Caco-2 (cell line): ENCODE measurements at regions not wholly inside any gene's neighbourhood (a gene's known extent, or its start where the extent isn't known, plus 50 kb on each side); places are given as distances from the start of the nearest gene placed in this dataset.
"Not testable (repeated sequence)": the region's sequence is repeated elsewhere in the genome, so short reads cannot be mapped to it uniquely, and the experiment has no call there.

Experiments
- BruUV-seq: library from RNA; stranded (reverse); fragments of 400-500 nt; replicated peaks from 2 replicates; lab custom pipeline; 2021; lab: Mats Ljungman, UMichigan
- CTCF ChIA-PET: fragments of 300-600 bp; sonication (Branson Sonifier 250); formaldehyde crosslinking; loops from one replicate; lab custom pipeline; 2022; ENCODE audit warnings: antibody characterized with exemption; lab: Charles Lee
- POLR2A ChIA-PET: fragments of 300-600 bp; sonication (Branson Sonifier 250); formaldehyde crosslinking; loops from one replicate; lab custom pipeline; 2022; ENCODE audit warnings: antibody characterized with exemption; lab: Charles Lee
- DNase-seq, 2 experiments: peaks; one replicate each; pipeline versions ENCODE4 v3.0.0 to v3.0.0-alpha.2; 2020 to 2022
- H3K27me3 ChIP-seq: replicated peaks from 2 replicates; pipeline ENCODE4 v1.6.0; 2011; ENCODE audit warnings: low read length; ENCODE audit not compliant: control insufficient read depth, insufficient read depth
- H3K36me3 ChIP-seq: 2 replicates; pipeline ENCODE4 v1.5.1; 2011; ENCODE audit warnings: low read length; ENCODE audit not compliant: control insufficient read depth, insufficient read depth
- H3K4me1 ChIP-seq: fragments of 250-450 bp; sonication (Bioruptor Pico); 2 replicates; pipeline ENCODE4 v1.5.1; 2020; ENCODE audit warnings: mild to moderate bottlenecking
- H3K4me3 ChIP-seq: 2 replicates; pipeline ENCODE4 v1.5.1; 2011; ENCODE audit warnings: low read depth, mild to moderate bottlenecking, control low read depth, low read length
- H3K9me3 ChIP-seq: fragments of 250-450 bp; sonication (Bioruptor Pico); 2 replicates; pipeline ENCODE4 v1.5.1; 2020; ENCODE audit warnings: mild to moderate bottlenecking, moderate library complexity
- H3K27ac Mint-ChIP-seq: one replicate; pipeline ENCODE4 v1.8.0; 2022; ENCODE audit warnings: mixed read lengths; ENCODE audit not compliant: unreplicated experiment
- H3K27me3 Mint-ChIP-seq: one replicate; pipeline ENCODE4 v1.8.0; 2022; ENCODE audit warnings: mixed read lengths; ENCODE audit not compliant: insufficient read depth, unreplicated experiment
- H3K36me3 Mint-ChIP-seq: one replicate; pipeline ENCODE4 v1.8.0; 2022; ENCODE audit warnings: mild to moderate bottlenecking, mixed read lengths; ENCODE audit not compliant: insufficient read depth, unreplicated experiment
- H3K4me1 Mint-ChIP-seq: one replicate; pipeline ENCODE4 v1.8.0; 2022; ENCODE audit warnings: low read depth, mixed read lengths; ENCODE audit not compliant: unreplicated experiment
- H3K4me3 Mint-ChIP-seq: one replicate; pipeline ENCODE4 v1.8.0; 2022; ENCODE audit warnings: mild to moderate bottlenecking, moderate library complexity, mixed read lengths; ENCODE audit not compliant: unreplicated experiment
- H3K9me3 Mint-ChIP-seq: one replicate; pipeline ENCODE4 v1.8.0; 2022; ENCODE audit warnings: mixed read lengths; ENCODE audit not compliant: unreplicated experiment
- intact Hi-C: fragments of 100-400 bp; cut with micrococcal nuclease; formaldehyde crosslinking; loops from one replicate; pipeline ENCODE4 v1.10.0; 2022; ENCODE audit not compliant: unreplicated experiment
- TF ChIP-seq, protein P1 (sequence below), 2 experiments: fragments of 200-600 bp in 1 of 2; IDR thresholded peaks; 1 replicate in 1 of 2; 2 replicates in 1 of 2; pipeline versions ENCODE4 v1.5.1 to v1.8.0; 2011 to 2022; ENCODE audit warnings: antibody characterized with exemption in 1 of 2, control low read depth in 1 of 2, inconsistent platforms in 1 of 2, low read depth in 1 of 2, low read length in 1 of 2, mild to moderate bottlenecking in 1 of 2, moderate library complexity in 1 of 2; ENCODE audit not compliant: insufficient read depth in 1 of 2, severe bottlenecking in 1 of 2, unreplicated experiment in 1 of 2

DNA sequence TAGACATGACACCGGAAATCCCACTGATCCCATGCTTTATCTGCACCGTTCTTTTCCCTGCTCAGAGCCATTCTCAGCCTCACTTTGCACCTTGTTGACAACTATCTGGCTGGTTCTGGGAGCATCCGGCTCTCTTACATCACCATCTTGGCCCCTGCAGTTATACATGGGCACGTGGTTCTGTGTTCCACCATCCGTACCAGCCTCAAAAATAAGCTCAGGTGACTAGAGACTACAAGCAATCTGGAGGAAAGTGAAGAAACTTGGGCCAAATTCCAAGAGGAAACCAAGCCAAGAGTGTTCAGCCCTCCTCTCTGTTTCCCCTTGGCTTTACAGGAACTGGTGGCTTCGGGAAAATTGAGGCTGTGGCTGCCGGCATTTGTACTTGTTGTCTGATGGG is 244.6 kb upstream of the ACVR2A start:
- TF ChIP-seq, protein P1, sequence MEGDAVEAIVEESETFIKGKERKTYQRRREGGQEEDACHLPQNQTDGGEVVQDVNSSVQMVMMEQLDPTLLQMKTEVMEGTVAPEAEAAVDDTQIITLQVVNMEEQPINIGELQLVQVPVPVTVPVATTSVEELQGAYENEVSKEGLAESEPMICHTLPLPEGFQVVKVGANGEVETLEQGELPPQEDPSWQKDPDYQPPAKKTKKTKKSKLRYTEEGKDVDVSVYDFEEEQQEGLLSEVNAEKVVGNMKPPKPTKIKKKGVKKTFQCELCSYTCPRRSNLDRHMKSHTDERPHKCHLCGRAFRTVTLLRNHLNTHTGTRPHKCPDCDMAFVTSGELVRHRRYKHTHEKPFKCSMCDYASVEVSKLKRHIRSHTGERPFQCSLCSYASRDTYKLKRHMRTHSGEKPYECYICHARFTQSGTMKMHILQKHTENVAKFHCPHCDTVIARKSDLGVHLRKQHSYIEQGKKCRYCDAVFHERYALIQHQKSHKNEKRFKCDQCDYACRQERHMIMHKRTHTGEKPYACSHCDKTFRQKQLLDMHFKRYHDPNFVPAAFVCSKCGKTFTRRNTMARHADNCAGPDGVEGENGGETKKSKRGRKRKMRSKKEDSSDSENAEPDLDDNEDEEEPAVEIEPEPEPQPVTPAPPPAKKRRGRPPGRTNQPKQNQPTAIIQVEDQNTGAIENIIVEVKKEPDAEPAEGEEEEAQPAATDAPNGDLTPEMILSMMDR (IDR thresholded peaks at IDR 0.05; ENCODE audit: insufficient read depth in 1 of 2, low read depth in 1 of 2, low read length in 1 of 2, severe bottlenecking in 1 of 2, unreplicated experiment in 1 of 2): no peak
- no peaks in the 10 kb centered on the region for H3K27me3 Mint-ChIP-seq
- H3K36me3 Mint-ChIP-seq: no peaks in the 10 kb centered on the region
- no peaks in the 10 kb centered on the region for H3K4me1 Mint-ChIP-seq
- ChIA-PET POLR2A (no interaction called here), CTCF (no interaction called here)
- no peaks in the 10 kb centered on the region for H3K9me3 ChIP-seq
- no peak for DNase-seq
- H3K9me3 Mint-ChIP-seq: no peaks in the 10 kb centered on the region
- no peak overlapping the region for H3K4me3 ChIP-seq
- no peak overlapping the region for H3K4me3 Mint-ChIP-seq
- H3K36me3 ChIP-seq: no peaks in the 10 kb centered on the region
- no peaks in the 10 kb centered on the region; the same call in 1 of the 2 replicates for H3K27me3 ChIP-seq
- intact Hi-C loops: no loop called here
- BruUV-seq: no TSS peak
- H3K27ac Mint-ChIP-seq: no peak overlapping the region
- no peaks in the 10 kb centered on the region for H3K4me1 ChIP-seq

DNA sequence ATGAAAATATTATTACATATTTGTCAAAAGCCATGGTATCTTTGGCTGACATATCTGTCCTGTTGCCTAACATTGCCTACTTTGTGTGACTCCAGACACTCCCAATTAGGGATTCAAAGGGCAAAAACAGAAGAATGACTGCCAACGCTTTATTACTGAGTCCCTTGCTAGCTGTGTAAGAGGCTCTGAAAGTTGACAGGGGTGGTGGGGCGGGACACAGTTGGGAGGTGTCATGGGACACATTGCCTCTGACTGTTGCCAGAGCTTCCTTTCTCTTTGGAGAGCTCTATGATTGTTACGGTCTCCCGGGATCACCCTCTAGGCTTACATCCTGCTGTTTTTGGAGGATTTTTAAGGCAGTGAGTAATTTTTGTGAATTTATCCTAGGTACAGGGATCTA is 249.6 kb upstream of the ACVR2A start:
- Histone ChIP-seq H3K27me3 (no peaks in the 10 kb centered on the region; the same call in 1 of the 2 replicates), H3K4me1 (no peaks in the 10 kb centered on the region), H3K4me3 (no peak overlapping the region), H3K36me3 (no peaks in the 10 kb centered on the region), H3K9me3 (peaks cover 4% of the 10 kb centered on the region; the same call in 1 of the 2 replicates)
- Mint-ChIP-seq H3K36me3 (no peaks in the 10 kb centered on the region), H3K4me3 (no peak overlapping the region), H3K27me3 (no peaks in the 10 kb centered on the region), H3K9me3 (peaks cover 10% of the 10 kb centered on the region), H3K4me1 (no peaks in the 10 kb centered on the region), H3K27ac (no peak overlapping the region)
- DNase-seq: no peak
- ChIA-PET CTCF (no interaction called here), POLR2A (interaction anchor here (0.6 kb wide), 1 partner anchor 248 kb away, joined by 5 read pairs; no protein-coding TSS in a partner anchor)
- TF ChIP-seq, protein P1 (IDR thresholded peaks at IDR 0.05; ENCODE audit: insufficient read depth in 1 of 2, low read depth in 1 of 2, low read length in 1 of 2, severe bottlenecking in 1 of 2, unreplicated experiment in 1 of 2): no peak
- intact Hi-C loops: no loop called here
- BruUV-seq: no TSS peak

DNA sequence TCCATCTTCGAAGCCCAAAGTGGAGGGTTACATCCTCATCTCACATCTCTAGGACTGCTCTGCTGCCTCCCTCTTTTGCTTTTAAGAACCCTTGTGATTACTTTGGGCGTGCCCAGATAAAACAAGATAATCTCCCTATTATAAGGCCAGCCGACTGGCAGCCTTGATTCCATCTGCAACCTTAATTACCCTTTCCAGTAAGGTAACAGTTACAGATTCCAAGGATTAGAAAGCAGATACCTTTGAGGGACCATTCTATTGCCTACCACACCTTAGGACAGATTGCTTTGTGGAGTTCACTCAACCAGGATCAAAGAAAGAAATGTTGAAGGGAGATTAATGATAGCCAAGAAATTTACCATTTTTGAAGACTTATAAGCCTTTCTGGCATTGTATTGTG is 250.8 kb upstream of the ACVR2A start:
- no peak overlapping the region for H3K4me3 Mint-ChIP-seq
- H3K27me3 Mint-ChIP-seq: no peaks in the 10 kb centered on the region
- peaks cover 10% of the 10 kb centered on the region for H3K9me3 Mint-ChIP-seq
- no peaks in the 10 kb centered on the region for H3K4me1 Mint-ChIP-seq
- intact Hi-C loops: no loop called here
- DNase-seq: no peak
- no TSS peak for BruUV-seq
- no peaks in the 10 kb centered on the region for H3K36me3 Mint-ChIP-seq
- no peaks in the 10 kb centered on the region for H3K27me3 ChIP-seq
- H3K27ac Mint-ChIP-seq: no peak overlapping the region
- POLR2A ChIA-PET: no interaction called here
- H3K4me1 ChIP-seq: no peaks in the 10 kb centered on the region
- CTCF ChIA-PET: no interaction called here
- no peak overlapping the region for H3K4me3 ChIP-seq
- H3K36me3 ChIP-seq: no peaks in the 10 kb centered on the region
- TF ChIP-seq, protein P1 (IDR thresholded peaks at IDR 0.05; ENCODE audit: insufficient read depth in 1 of 2, low read depth in 1 of 2, low read length in 1 of 2, severe bottlenecking in 1 of 2, unreplicated experiment in 1 of 2): no peak
- H3K9me3 ChIP-seq: peaks cover 4% of the 10 kb centered on the region; the same call in 1 of the 2 replicates

DNA sequence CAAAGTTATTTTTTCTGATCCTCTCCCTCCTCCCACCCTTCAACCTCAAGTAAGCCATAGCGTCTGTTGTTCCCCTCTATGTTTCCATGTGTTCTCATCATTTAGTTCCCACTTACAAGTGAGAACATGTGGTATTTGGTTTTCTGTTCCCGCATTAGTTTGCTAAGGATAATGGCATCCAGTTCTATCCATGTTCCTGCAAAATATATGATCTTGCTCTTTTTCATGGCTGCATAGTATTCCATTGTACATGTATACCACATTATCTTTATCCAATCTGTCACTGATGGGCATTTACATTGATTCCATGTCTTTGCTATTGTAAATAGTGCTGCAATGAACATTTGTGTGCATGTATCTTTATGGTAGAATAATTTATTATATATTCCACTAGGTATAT is 252.0 kb upstream of the ACVR2A start:
- DNase-seq, H3K27me3 Mint-ChIP-seq, BruUV-seq, H3K4me3 Mint-ChIP-seq, CTCF ChIA-PET, H3K36me3 ChIP-seq, H3K27me3 ChIP-seq, intact Hi-C loops, POLR2A ChIA-PET, H3K4me1 Mint-ChIP-seq, H3K9me3 ChIP-seq, H3K27ac Mint-ChIP-seq, H3K4me3 ChIP-seq, H3K4me1 ChIP-seq, H3K36me3 Mint-ChIP-seq: not testable (repeated sequence)
- peaks cover 10% of the 10 kb centered on the region for H3K9me3 Mint-ChIP-seq
